ENCODE measurements at regions not wholly inside any gene's neighbourhood (a gene's known extent, or its start where the extent isn't known, plus 50 kb on each side); places are given as distances from the start of the nearest gene placed in this dataset.

DNA sequence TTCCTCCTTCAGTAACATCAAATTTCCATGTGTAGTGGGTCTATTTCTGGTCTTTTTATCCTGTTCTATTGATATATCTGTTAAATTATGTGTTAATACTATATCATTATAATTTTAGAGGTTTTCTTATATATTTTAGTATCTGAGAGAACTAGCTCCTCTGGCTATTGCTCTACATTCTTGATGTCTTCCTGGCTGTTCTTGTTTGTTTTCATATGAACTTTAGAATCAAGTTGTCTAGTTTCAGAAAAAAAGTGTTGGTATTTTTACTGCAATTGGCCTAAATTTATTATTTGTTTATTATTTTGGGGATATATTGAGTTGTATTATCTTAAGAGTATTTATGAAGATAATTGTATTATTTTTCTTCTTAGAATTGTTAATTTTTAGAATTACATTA lies 128.0 kb upstream of the ZNF618 start:
- peaks cover 6% of the 10 kb centered on the region for H3K27me3 Mint-ChIP-seq (ENCODE audit: low read depth)
- H3K27ac Mint-ChIP-seq: no peak overlapping the region
- H3K4me3 Mint-ChIP-seq: no peak overlapping the region
- no peaks in the 10 kb centered on the region for H3K4me1 Mint-ChIP-seq
- peaks cover 34% of the 10 kb centered on the region for H3K9me3 Mint-ChIP-seq
- no peaks in the 10 kb centered on the region for H3K36me3 Mint-ChIP-seq (ENCODE audit: low read depth)
- TF ChIP-seq, protein P1, sequence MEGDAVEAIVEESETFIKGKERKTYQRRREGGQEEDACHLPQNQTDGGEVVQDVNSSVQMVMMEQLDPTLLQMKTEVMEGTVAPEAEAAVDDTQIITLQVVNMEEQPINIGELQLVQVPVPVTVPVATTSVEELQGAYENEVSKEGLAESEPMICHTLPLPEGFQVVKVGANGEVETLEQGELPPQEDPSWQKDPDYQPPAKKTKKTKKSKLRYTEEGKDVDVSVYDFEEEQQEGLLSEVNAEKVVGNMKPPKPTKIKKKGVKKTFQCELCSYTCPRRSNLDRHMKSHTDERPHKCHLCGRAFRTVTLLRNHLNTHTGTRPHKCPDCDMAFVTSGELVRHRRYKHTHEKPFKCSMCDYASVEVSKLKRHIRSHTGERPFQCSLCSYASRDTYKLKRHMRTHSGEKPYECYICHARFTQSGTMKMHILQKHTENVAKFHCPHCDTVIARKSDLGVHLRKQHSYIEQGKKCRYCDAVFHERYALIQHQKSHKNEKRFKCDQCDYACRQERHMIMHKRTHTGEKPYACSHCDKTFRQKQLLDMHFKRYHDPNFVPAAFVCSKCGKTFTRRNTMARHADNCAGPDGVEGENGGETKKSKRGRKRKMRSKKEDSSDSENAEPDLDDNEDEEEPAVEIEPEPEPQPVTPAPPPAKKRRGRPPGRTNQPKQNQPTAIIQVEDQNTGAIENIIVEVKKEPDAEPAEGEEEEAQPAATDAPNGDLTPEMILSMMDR (IDR thresholded peaks at IDR 0.05; ENCODE audit: unreplicated experiment in 3 of 3): no peak

DNA sequence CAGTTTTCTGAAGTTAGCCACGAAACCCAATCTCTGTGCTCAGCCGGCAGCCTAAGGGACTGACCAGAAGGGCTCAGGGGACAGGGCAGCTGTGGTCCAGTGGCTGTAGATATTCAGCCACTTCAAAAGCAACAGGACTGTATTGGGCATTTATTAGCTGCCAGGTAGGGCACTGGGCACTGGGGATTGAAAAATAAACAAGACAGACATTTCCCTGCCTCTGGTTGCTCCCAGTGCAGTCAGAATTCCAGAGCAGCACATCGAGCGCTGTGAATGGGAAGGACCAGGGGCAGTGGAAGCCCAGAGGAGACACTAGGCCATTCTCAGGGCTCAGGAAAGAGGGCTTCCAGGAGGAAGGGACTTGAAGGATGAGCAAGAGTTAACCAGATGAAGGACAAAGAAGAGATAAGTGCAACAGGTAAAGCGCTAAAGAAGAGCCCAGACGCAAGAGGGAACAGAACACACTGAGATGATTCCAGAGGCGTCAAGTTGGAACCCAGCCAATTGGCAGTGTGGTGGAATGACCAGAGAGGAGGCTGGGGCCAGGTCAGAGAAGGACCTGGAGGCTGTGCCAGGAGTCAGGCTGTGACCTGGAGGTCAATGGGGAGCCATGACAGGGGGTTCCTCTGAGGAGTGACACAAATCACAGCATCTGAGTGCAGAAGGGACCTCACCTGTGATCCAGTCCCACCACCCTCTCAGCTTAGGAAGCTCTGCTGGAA lies 122.5 kb upstream of the ZNF618 start:
- Mint-ChIP-seq H3K4me1 (peaks cover 22% of the 10 kb centered on the region), H3K4me3 (no peak overlapping the region), H3K27ac (no peak overlapping the region), H3K36me3 (ENCODE audit: low read depth) (peaks cover 4% of the 10 kb centered on the region), H3K27me3 (ENCODE audit: low read depth) (peaks cover 10% of the 10 kb centered on the region), H3K9me3 (peaks cover 25% of the 10 kb centered on the region)
- TF ChIP-seq, protein P1 (IDR thresholded peaks at IDR 0.05; ENCODE audit: unreplicated experiment in 3 of 3): no peak

DNA sequence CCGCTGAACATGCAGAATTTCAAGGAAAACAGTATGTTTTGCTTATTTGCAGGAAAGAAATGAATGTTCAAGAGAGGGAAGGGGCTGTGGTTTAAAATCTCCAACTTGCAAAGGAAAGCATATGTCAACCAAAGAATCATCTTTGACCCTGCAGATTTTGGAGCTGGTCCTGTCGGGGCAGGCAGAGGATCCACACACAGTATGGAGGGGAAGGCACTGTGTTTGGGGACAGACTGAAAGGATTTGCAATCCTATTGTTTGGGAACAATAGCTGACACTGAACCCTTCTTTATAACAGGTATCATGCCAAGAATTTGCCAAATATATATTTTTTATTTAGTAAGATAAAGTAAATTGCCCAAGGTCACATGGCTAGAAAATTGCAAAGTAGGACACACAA lies 121.4 kb upstream of the ZNF618 start:
- peaks cover 22% of the 10 kb centered on the region for H3K4me1 Mint-ChIP-seq
- H3K9me3 Mint-ChIP-seq: peaks cover 25% of the 10 kb centered on the region
- H3K27ac Mint-ChIP-seq: no peak overlapping the region
- H3K27me3 Mint-ChIP-seq (ENCODE audit: low read depth): peaks cover 17% of the 10 kb centered on the region
- H3K4me3 Mint-ChIP-seq: no peak overlapping the region
- TF ChIP-seq, protein P1 (IDR thresholded peaks at IDR 0.05; ENCODE audit: unreplicated experiment in 3 of 3): no peak
- peaks cover 7% of the 10 kb centered on the region for H3K36me3 Mint-ChIP-seq (ENCODE audit: low read depth)

DNA sequence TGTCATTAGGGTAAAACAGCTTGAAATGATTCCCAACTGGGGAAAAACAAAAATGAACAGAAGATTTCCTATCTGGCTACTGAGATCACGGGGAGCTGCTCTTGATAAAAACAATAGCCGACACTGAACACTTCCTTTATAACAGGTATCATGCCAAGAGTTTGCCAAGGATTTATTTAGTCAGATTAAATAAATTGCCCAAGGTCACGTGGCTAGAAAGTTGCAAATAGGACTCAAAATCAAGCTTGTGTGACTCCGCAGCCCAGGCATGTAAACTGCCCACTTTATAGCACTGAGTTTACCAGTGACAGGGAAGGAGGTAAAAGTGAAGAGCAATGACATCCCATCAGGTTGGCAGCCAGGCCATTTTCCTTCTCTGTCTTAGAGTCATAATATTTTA lies 120.7 kb upstream of the ZNF618 start:
- H3K27ac Mint-ChIP-seq: peak overlapping the region in 1 of 3 experiments; percentile 93
- peaks cover 7% of the 10 kb centered on the region for H3K36me3 Mint-ChIP-seq (ENCODE audit: low read depth)
- peaks cover 17% of the 10 kb centered on the region for H3K27me3 Mint-ChIP-seq (ENCODE audit: low read depth)
- TF ChIP-seq, protein P1 (IDR thresholded peaks at IDR 0.05; ENCODE audit: unreplicated experiment in 3 of 3): no peak
- H3K9me3 Mint-ChIP-seq: peaks cover 19% of the 10 kb centered on the region
- H3K4me3 Mint-ChIP-seq: no peak overlapping the region
- peaks cover 22% of the 10 kb centered on the region for H3K4me1 Mint-ChIP-seq

DNA sequence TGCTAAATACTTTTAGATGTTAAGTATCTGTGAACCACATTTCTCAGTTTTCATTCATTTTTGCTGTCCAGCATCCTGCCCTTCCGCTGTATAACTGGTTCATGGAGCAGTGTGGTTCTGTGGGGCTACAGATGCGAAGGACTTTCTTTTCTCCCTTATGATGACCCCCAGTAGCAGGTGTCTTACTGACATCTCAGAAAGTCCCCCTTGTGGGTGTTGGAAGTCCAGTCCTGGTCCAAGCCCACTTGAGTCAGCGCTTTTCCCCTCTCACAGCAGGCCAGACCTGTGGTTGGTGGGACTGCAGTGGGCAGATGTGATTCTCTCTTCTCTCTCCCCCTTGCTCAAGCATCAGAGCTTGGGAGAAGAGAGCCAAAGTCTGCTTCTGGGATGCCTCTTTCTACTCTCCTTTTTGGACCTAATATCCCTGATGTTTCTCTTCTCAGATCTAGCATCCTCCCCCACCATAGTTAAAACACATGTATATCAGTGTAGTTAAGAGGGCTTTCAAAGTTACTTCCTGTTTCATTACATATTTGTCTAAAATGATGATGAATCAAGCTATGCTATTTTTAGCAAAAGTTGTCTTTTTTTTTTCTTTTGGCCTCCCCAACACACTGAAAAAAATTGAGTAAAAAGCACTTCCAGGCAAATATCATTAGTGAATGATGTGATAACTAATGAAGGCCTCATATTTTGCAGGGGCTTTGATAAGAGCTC lies 119.5 kb upstream of the ZNF618 start:
- peaks cover 22% of the 10 kb centered on the region for H3K4me1 Mint-ChIP-seq
- peak overlapping the region in 2 of 3 experiments; percentile 0 to 20 for H3K4me3 Mint-ChIP-seq
- H3K27me3 Mint-ChIP-seq (ENCODE audit: low read depth): peaks cover 17% of the 10 kb centered on the region
- TF ChIP-seq, protein P1 (IDR thresholded peaks at IDR 0.05; ENCODE audit: unreplicated experiment in 3 of 3): no peak
- peaks cover 7% of the 10 kb centered on the region for H3K36me3 Mint-ChIP-seq (ENCODE audit: low read depth)
- peaks cover 22% of the 10 kb centered on the region for H3K9me3 Mint-ChIP-seq
- peak overlapping the region; percentile 84 to 94 (median 93) for H3K27ac Mint-ChIP-seq
